PC-9 (cell line): ENCODE measurements at regions not wholly inside any gene's neighbourhood (a gene's known extent, or its start where the extent isn't known, plus 50 kb on each side); places are given as distances from the start of the nearest gene placed in this dataset.

Experiments used
- CTCF ChIP-seq: fragments of 200-600 bp; sonication (generic); conservative IDR thresholded peaks from 2 replicates; pipeline ENCODE4 v1.6.1; 2017; ENCODE audit warnings: mixed run types, antibody characterized with exemption, mild to moderate bottlenecking, moderate library complexity
- EZH2 ChIP-seq: fragments of 200-600 bp; sonication (generic); IDR thresholded peaks from 2 replicates; pipeline ENCODE4 v1.8.0; 2017; ENCODE audit warnings: antibody characterized with exemption, low read depth

DNA sequence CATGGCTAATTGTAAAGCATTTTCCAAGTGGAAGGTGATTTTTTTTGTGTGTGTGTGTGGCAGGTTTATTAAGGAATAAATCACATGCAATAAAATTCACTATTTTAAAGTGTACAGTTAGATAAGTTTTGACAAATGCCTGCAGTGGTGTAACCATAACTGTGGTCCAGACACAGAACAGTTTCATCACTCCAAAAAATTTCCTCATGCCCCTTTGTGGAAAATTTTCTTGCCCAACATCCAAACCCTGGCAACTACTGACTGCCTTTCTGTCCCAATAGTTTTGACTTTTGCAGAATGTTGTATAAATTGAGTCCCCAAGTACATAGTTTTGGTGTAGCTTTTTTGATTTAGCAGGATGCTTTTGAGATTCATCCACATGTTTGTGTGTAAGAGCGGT is 135.1 kb upstream of the KLHL25 start:
- TF ChIP-seq CTCF = no peak
- TF ChIP-seq EZH2 = no peak
